WTC11 (cell line): ENCODE measurements at regions not wholly inside any gene's neighbourhood (a gene's known extent, or its start where the extent isn't known, plus 50 kb on each side); places are given as distances from the start of the nearest gene placed in this dataset.

Source experiments
- ATAC-seq: fragments of 200-7000 bp; cut with Tn5 transposase; 2 replicates; pipeline ENCODE4 v1.10.0; 2021; ENCODE audit warnings: mild to moderate bottlenecking, moderate library complexity
- CTCF ChIA-PET: fragments of 300-600 bp; sonication (Branson Sonifier 250); formaldehyde crosslinking; loops from one replicate; lab custom pipeline; 2021; ENCODE audit warnings: antibody characterized with exemption; lab: Charles Lee
- POLR2A ChIA-PET: fragments of 350-600 bp; sonication (Branson Sonifier 250); formaldehyde crosslinking; loops from one replicate; lab custom pipeline; 2021; ENCODE audit warnings: antibody characterized with exemption; lab: Charles Lee
- DNase-seq: peaks from one replicate; pipeline ENCODE4 v3.0.0; 2021; ENCODE audit warnings: low spot score
- H3K27ac Mint-ChIP-seq: 2 replicates; pipeline ENCODE4 v1.8.0; 2021; ENCODE audit warnings: mixed read lengths
- H3K27me3 Mint-ChIP-seq: 2 replicates; pipeline ENCODE4 v1.8.0; 2021; ENCODE audit warnings: low read depth, mild to moderate bottlenecking, moderate library complexity, mixed read lengths
- H3K36me3 Mint-ChIP-seq: 2 replicates; pipeline ENCODE4 v1.8.0; 2021; ENCODE audit warnings: mixed read lengths
- H3K4me1 Mint-ChIP-seq: 2 replicates; pipeline ENCODE4 v1.8.0; 2022; ENCODE audit warnings: mixed read lengths
- H3K4me3 Mint-ChIP-seq: 2 replicates; pipeline ENCODE4 v1.8.0; 2021; ENCODE audit warnings: mild to moderate bottlenecking, moderate library complexity, mixed read lengths
- H3K9me3 Mint-ChIP-seq: 2 replicates; pipeline ENCODE4 v1.8.0; 2021; ENCODE audit warnings: mixed read lengths
- TF ChIP-seq, protein P1 (sequence below): sonication (generic); formaldehyde crosslinking; IDR thresholded peaks from 2 replicates; pipeline ENCODE4 v1.8.1; 2022; ENCODE audit warnings: missing genetic modification reagents, borderline replicate concordance

DNA sequence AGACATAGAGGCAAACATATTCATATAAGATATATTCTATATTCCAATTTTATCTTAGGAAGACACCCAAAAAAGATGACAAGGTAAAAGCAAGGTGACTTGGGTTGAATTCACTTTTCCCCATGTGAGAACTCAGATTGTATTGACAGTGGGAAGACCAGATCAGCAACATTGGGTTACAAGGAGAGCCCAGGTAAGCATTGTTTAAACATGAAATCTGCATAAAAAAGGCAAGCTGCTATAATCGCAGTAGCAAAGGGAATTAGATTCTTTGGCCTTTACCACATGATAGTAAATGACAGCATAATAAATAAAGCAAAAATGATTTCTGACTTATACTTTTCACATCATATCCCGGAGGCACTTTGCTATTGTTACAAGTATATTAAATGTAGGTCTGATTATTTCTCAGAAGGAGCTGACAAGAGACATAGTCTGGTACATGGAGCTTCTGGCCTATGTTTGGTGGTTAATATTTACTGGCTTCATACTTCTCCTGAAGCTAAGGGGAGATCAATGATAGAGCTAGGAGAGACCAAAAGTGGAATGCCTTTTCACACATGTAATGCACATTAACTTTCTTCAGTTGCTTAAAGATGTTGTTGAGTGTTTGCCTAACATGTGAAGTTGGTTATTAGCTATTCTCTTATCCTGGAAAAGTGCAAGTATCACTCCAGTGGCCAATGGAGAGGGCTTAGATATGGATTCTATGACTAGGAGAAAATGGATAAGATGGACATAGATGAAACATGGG lies 53.1 kb upstream of the EEF1E1 start:
- POLR2A ChIA-PET, result no interaction called here
- Mint-ChIP-seq H3K4me1 (peaks cover 27% of the 10 kb centered on the region), H3K36me3 (no peaks in the 10 kb centered on the region), H3K4me3 (no peak overlapping the region), H3K27ac (no peak overlapping the region), H3K27me3 (no peaks in the 10 kb centered on the region), H3K9me3 (no peaks in the 10 kb centered on the region)
- CTCF ChIA-PET, result interaction anchor here (0.8 to 2.2 kb wide), 3 partner anchors 12 to 64 kb away, joined by 3 to 10 read pairs (median 5); no protein-coding TSS in a partner anchor
- ATAC-seq, result peak; percentile 81
- DNase-seq, result no peak
- TF ChIP-seq, protein P1, sequence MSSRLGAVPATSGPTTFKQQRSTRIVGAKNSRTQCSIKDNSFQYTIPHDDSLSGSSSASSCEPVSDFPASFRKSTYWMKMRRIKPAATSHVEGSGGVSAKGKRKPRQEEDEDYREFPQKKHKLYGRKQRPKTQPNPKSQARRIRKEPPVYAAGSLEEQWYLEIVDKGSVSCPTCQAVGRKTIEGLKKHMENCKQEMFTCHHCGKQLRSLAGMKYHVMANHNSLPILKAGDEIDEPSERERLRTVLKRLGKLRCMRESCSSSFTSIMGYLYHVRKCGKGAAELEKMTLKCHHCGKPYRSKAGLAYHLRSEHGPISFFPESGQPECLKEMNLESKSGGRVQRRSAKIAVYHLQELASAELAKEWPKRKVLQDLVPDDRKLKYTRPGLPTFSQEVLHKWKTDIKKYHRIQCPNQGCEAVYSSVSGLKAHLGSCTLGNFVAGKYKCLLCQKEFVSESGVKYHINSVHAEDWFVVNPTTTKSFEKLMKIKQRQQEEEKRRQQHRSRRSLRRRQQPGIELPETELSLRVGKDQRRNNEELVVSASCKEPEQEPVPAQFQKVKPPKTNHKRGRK, result no peak
